Skeletal muscle satellite cell (primary cell): ENCODE measurements at regions not wholly inside any gene's neighbourhood (a gene's known extent, or its start where the extent isn't known, plus 50 kb on each side); places are given as distances from the start of the nearest gene placed in this dataset.

Source experiments
- H3K27me3 ChIP-seq: 2 replicates; pipeline ENCODE4 v1.7.0; 2013; ENCODE audit warnings: low read length; ENCODE audit not compliant: control insufficient read depth, insufficient read depth
- H3K36me3 ChIP-seq: 2 replicates; pipeline ENCODE4 v1.7.0; 2013; ENCODE audit warnings: mild to moderate bottlenecking, control low read depth, low read length; ENCODE audit not compliant: insufficient read depth
- H3K4me1 ChIP-seq: 2 replicates; pipeline ENCODE4 v1.7.0; 2013; ENCODE audit warnings: low read length; ENCODE audit not compliant: control insufficient read depth, insufficient read depth
- H3K4me2 ChIP-seq: 2 replicates; pipeline ENCODE4 v1.7.0; 2013; ENCODE audit warnings: mild to moderate bottlenecking, low read length
- H3K4me3 ChIP-seq: 2 replicates; pipeline ENCODE4 v1.7.0; 2013; ENCODE audit warnings: low read length
- H3K9ac ChIP-seq: 2 replicates; pipeline ENCODE4 v1.7.0; 2013; ENCODE audit warnings: mild to moderate bottlenecking, low read depth, low read length, moderate library complexity
- H3K9me3 ChIP-seq: replicated peaks from 2 replicates; pipeline ENCODE4 v1.7.0; 2013; ENCODE audit warnings: mild to moderate bottlenecking, control low read depth, low read length

DNA sequence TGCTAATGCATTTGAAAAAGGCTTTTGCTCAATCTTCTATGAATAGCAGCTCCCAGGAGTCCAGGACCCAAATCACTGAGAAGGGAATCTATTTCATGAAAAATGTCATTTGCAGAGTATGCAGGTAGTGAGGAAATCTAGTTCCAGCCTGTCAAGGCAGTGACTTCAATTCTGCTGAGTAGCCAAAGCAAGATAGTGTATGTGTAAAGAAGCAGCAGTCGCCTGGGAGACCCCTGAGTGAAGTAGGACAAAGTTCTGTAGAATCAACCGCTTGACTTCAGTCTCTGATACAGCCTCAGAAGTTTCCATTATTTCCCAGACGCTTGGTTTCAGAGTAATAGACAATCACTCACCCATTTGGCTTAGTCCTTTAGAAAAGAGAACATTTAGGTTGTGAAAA is 435.6 kb upstream of the LRFN5 start:
- H3K4me1 ChIP-seq = no peaks in the 10 kb centered on the region
- no peaks in the 10 kb centered on the region for H3K27me3 ChIP-seq
- H3K9me3 ChIP-seq = no peaks in the 10 kb centered on the region
- no peak overlapping the region for H3K9ac ChIP-seq
- H3K4me2 ChIP-seq = no peak overlapping the region
- H3K36me3 ChIP-seq = no peaks in the 10 kb centered on the region
- H3K4me3 ChIP-seq = no peak overlapping the region

DNA sequence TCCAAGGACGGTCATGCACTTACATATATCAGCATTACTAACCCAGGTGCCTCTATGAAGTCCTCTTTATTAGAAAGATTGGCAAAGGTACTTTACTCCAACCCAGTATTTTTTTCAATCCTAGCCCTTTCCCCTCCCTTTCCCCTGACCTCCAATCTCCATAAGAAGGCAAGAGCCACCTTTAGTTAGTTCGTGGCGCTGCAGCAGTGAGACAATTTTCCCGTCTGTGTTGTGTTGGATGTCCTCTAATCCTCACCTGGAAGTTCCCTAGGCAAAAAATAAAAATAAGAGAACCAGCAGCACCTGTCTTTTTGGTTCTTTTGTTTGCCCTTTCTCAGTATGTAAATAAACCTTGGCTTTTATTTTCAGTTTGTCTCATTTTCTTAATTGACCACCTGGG is 439.6 kb upstream of the LRFN5 start:
- no peaks in the 10 kb centered on the region for H3K36me3 ChIP-seq
- no peaks in the 10 kb centered on the region for H3K9me3 ChIP-seq
- no peak overlapping the region for H3K9ac ChIP-seq
- no peak overlapping the region for H3K4me2 ChIP-seq
- H3K27me3 ChIP-seq = no peaks in the 10 kb centered on the region
- no peak overlapping the region for H3K4me3 ChIP-seq
- no peaks in the 10 kb centered on the region for H3K4me1 ChIP-seq

DNA sequence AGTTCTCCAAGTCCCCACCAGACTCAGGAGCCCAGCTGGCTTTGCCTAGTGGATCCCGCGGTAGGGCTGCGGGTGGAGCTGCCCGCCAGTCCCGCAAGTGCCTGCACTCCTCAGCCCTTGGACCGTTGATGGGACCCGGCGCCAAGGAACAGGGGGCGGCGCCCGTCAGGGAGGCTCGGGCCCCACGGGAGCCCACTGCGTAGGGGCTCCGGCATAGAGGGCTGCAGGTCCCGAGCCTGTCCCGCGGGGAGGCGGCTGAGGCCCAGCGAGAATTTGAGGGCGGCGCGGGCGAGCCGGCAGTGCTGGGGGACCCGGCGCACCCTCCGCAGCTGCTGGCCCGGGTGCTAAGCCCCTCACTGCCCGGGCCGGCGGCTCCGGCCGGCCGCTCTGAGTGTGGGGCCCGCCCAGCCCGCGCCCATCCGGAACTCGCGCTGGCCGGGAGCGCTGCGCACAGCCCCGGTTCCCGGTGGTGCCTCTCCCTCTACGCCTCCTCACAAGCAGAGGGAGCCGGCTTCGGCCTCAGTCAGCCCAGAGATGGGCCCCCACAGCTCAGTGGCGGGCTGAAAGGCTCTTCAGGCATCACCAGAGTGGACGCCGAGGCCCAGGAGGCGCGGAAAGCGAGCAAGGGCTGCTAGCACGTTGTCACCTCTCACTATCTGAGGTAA is 452.4 kb upstream of the LRFN5 start:
- no peak overlapping the region for H3K9ac ChIP-seq
- no peaks in the 10 kb centered on the region for H3K4me1 ChIP-seq
- no peak overlapping the region for H3K4me2 ChIP-seq
- no peaks in the 10 kb centered on the region for H3K36me3 ChIP-seq
- H3K4me3 ChIP-seq = no peak overlapping the region
- H3K27me3 ChIP-seq = no peaks in the 10 kb centered on the region
- H3K9me3 ChIP-seq = no peaks in the 10 kb centered on the region

DNA sequence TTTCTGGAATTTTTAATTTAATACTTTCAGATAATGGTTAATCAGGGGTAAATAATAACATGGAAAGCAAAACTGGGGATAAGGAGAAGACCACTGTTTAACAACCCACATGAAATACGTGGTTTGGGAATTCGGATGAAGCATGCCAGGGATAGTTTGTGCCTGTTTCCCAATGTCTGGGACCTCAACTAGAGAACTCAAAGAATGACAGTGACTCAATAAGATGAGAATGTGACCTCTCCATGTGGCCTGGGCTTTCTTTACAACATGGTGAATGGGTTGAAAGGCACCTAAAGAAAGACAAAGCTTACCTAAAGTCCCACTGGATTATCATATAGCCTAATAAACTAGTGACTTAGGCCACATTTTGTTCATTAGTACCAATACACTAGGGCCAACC is 460.3 kb upstream of the LRFN5 start:
- Histone ChIP-seq H3K36me3 (no peaks in the 10 kb centered on the region), H3K4me3 (no peak overlapping the region), H3K9me3 (no peaks in the 10 kb centered on the region), H3K4me2 (no peak overlapping the region), H3K9ac (no peak overlapping the region), H3K4me1 (no peaks in the 10 kb centered on the region), H3K27me3 (no peaks in the 10 kb centered on the region)

DNA sequence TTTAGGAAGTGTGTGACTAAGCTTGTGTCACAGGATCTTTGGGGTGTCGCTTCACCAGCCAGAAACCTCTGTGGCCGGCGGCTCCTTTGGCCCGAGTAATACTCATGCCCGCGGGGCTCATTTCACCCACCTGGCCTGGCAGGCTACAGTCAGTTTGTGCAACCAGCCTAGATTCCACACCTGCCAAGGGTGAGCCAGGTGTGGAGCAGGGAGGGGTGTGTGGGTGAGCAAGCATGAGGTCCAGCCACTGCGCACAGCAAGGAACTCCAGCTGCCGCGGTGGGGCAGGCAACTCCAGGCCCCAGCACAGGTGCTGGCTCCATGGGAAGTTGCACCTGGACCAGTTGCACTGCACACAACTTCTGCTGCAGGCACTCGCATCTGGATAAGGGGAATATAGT is 462.3 kb upstream of the LRFN5 start:
- Histone ChIP-seq H3K9ac (no peak overlapping the region), H3K9me3 (no peaks in the 10 kb centered on the region), H3K27me3 (no peaks in the 10 kb centered on the region), H3K36me3 (no peaks in the 10 kb centered on the region), H3K4me1 (no peaks in the 10 kb centered on the region), H3K4me3 (no peak overlapping the region), H3K4me2 (no peak overlapping the region)

DNA sequence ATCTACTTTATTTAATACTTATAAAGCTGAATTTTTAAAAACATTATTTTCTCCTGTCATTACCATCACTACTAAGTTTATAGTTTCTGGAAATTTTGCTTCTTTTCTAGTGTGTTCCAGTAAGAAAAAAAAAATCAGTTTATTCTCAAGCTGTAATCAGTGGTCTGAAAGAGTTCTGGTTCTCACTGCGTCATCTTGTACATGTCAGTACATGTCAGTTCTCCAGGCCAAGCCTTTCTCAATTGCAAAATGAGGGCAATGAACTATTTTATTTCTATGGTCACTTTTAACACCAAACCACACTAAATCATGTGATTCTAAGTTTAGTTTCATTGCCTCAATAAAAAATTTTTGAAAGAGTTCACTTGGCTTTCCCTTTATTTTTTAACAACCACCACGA is 468.9 kb upstream of the LRFN5 start:
- Histone ChIP-seq H3K9me3 (peaks cover 5% of the 10 kb centered on the region), H3K4me3 (no peak overlapping the region), H3K36me3 (no peaks in the 10 kb centered on the region), H3K27me3 (no peaks in the 10 kb centered on the region), H3K9ac (no peak overlapping the region), H3K4me1 (no peaks in the 10 kb centered on the region), H3K4me2 (no peak overlapping the region)

DNA sequence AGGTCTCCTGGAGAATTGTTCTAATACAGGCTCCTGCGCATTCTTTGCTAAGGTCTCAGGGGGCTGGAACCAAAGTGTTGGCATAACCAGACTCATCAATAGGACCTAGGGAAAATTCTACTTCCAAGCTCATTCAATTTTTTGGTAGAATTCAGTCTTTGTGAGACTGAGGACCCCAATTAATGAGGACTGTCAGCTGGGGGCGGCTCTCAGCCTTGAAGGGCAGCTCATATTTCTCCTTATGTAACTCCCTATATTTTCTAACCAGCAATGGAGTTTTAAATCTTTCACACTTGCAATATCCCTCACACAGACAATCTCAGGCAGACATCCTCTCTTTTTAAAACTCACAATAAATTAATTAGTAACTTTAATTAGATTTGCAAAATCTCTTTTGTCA is 476.4 kb upstream of the LRFN5 start:
- Histone ChIP-seq H3K9ac (no peak overlapping the region), H3K9me3 (peaks cover 4% of the 10 kb centered on the region), H3K4me2 (no peak overlapping the region), H3K4me3 (no peak overlapping the region), H3K4me1 (no peaks in the 10 kb centered on the region), H3K27me3 (no peaks in the 10 kb centered on the region), H3K36me3 (no peaks in the 10 kb centered on the region)

DNA sequence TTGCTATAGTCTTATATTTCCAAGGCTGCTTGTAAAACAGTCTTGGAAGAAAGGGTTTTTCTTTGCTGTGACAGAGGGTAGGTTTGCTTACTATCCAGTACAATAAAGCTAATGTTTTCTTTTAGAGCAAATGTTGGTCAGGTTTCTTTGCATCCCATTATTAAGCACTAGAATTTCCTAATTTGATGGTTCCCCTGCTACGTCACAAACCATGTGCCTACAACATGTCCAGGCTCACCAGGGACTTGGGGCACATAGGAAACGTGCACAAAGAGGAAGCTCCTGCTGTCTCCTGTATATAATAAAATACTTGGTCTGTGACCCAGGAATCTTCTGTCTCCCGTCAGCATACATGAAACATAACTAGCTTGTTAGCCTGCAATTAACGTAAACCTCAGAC is 486.3 kb upstream of the LRFN5 start:
- H3K27me3 ChIP-seq = no peaks in the 10 kb centered on the region
- H3K4me1 ChIP-seq = no peaks in the 10 kb centered on the region
- no peaks in the 10 kb centered on the region for H3K36me3 ChIP-seq
- H3K4me3 ChIP-seq = no peak overlapping the region
- H3K9ac ChIP-seq = no peak overlapping the region
- H3K9me3 ChIP-seq = peaks cover 4% of the 10 kb centered on the region
- H3K4me2 ChIP-seq = no peak overlapping the region

DNA sequence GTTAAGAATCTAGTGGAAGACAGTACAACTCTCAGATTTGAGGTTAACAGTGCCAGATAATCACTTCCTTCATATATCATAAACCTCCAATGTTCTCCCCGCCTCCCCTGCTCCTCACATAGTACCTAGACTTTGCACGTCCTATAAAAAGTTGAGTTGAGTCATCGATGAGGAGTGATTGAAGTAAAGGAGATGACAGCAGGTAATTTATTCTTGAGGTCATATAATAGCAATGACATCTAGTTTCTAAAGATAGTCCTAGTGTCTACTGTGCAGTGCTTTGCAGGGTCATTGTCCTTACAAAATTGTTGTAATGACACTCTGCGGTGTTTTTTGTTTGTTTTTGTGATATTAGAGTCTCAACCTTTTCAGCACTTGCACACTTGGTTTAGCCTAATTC is 510.5 kb upstream of the LRFN5 start:
- H3K4me3 ChIP-seq = no peak overlapping the region
- H3K4me2 ChIP-seq = no peak overlapping the region
- H3K4me1 ChIP-seq = no peaks in the 10 kb centered on the region
- no peaks in the 10 kb centered on the region for H3K36me3 ChIP-seq
- H3K9me3 ChIP-seq = no peaks in the 10 kb centered on the region
- no peak overlapping the region for H3K9ac ChIP-seq
- H3K27me3 ChIP-seq = no peaks in the 10 kb centered on the region

DNA sequence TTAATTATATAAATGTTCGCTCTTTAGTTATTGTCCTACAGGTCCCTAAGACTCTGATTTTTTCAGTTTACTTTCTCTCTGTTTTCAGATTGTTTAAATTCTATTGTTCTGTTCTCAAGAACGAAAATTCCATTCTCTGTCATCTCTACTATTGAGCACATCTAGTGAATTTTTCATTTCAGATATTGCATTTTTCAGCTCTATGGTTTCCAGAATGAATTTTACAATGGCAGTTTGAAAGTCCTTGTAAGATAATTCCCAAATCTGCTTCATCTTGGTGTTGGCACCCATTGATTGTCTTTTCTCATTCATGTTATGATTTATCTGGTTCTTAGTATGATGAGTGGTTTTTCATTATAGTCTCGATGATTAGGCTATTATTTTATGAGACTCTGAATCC is 519.6 kb upstream of the LRFN5 start:
- no peak overlapping the region for H3K4me3 ChIP-seq
- H3K36me3 ChIP-seq = no peaks in the 10 kb centered on the region
- no peak overlapping the region for H3K4me2 ChIP-seq
- no peaks in the 10 kb centered on the region for H3K4me1 ChIP-seq
- H3K27me3 ChIP-seq = no peaks in the 10 kb centered on the region
- H3K9ac ChIP-seq = no peak overlapping the region
- peaks cover 7% of the 10 kb centered on the region for H3K9me3 ChIP-seq

DNA sequence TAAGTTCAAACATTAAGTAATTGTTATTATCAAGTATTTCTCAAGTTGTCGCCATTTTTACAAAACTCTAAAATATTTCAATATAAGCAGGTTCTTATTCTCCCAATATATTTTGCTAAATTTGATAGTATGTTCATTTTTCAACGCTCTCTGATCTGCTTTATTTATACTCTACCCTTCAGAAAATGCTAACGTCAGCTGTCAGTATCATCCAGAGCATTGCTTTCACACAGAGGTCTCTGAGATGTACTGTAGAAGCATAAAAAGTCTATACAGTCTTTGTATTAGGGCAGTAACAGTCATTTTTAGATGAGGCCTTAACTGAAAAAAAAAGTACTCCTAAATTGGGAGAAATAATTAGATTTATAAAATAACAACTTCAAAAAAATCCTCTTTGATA is 533.1 kb upstream of the LRFN5 start:
- Histone ChIP-seq H3K9ac (no peak overlapping the region), H3K9me3 (peaks cover 5% of the 10 kb centered on the region), H3K36me3 (no peaks in the 10 kb centered on the region), H3K4me3 (no peak overlapping the region), H3K4me1 (no peaks in the 10 kb centered on the region), H3K4me2 (no peak overlapping the region), H3K27me3 (no peaks in the 10 kb centered on the region)

DNA sequence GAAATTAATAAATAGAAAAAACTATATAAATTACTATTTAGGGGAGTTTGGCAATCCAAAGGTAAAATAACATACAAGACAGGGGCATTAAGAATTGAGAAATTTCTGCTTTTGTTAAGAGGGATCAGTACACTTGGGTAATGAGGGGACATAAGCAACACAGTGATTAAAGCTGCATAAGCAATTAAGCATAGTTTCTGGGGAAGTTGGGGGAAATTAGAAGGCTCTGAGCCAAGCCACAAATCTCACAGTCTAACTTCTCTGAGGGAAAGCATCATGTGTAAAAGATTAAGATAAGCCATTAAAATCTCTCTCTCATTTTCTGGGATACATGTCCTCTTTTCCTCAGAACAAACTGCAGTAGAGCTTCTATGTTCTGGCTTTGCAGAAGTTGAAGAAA is 533.9 kb upstream of the LRFN5 start:
- Histone ChIP-seq H3K4me2 (no peak overlapping the region), H3K4me3 (no peak overlapping the region), H3K9me3 (peaks cover 5% of the 10 kb centered on the region), H3K27me3 (no peaks in the 10 kb centered on the region), H3K9ac (no peak overlapping the region), H3K4me1 (no peaks in the 10 kb centered on the region), H3K36me3 (no peaks in the 10 kb centered on the region)
